Mucosa of descending colon (tissue), 3 donors: ENCODE measurements at regions not wholly inside any gene's neighbourhood (a gene's known extent, or its start where the extent isn't known, plus 50 kb on each side); places are given as distances from the start of the nearest gene placed in this dataset.

Source experiments
- ATAC-seq: fragments of 200-7000 bp; cut with Tn5 transposase; one replicate; pipeline ENCODE4 v1.9.1; 2020; ENCODE audit warnings: mild to moderate bottlenecking, moderate library complexity
- DNase-seq, 3 donors: peaks; one replicate each; pipeline ENCODE4 v3.0.0-alpha.2; 2020
- H3K36me3 ChIP-seq: fragments of 200-600 bp; one replicate; pipeline ENCODE4 v1.8.0; 2021; ENCODE audit warnings: low read depth, mild to moderate bottlenecking
- H3K4me1 ChIP-seq: fragments of 200-600 bp; one replicate; pipeline ENCODE4 v1.8.0; 2021; ENCODE audit warnings: low read depth, mild to moderate bottlenecking
- H3K4me3 ChIP-seq: fragments of 200-600 bp; one replicate; pipeline ENCODE4 v1.8.0; 2021; ENCODE audit warnings: mild to moderate bottlenecking
- H3K9me3 ChIP-seq: fragments of 200-600 bp; one replicate; pipeline ENCODE4 v1.8.0; 2021; ENCODE audit warnings: mild to moderate bottlenecking
- CTCF ChIP-seq: fragments of 200-600 bp; IDR thresholded peaks from one replicate; pipeline ENCODE4 v1.8.0; 2022; ENCODE audit warnings: antibody characterized with exemption, mild to moderate bottlenecking
- intact Hi-C, 2 donors: fragments of 100-400 bp; cut with DNase I in 1 of 2; cut with micrococcal nuclease in 1 of 2; formaldehyde crosslinking; loops; one replicate each; pipeline versions ENCODE4 v1.11.0 to v1.11.1; 2022; cut with DNase I, micrococcal nuclease
- donor health status: DM: no; HTN: no; CAD: no; lungs with moderate emphysema.
- donor health status: DM: no; HTN: no; CAD: no.
- donor health status: DM: no; HTN: yes; CAD: no.

DNA sequence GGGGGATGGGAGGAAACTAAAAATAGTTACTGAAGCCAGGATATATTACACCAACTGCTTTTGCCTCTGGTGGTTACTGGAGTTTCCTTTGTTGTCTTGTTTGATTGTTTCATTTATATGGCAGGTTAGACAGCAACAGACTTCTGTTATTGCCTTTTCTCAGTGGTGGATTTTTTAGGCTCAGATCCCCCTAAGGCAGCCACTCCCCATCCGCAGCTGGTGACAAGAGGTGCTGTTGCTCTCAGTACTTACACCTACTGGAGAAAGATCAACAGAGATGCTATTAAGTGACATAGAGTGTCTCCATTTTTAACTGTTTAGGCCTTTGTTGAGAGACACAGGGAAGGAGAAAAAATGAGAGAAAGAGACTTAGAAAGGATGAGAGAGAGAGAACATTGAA lies 552.1 kb downstream of the PKHD1 start:
- ATAC-seq (no peak), DNase-seq (no peak)
- intact Hi-C loops: no loop called here
- Histone ChIP-seq H3K4me1 (no peaks in the 10 kb centered on the region), H3K9me3 (no peaks in the 10 kb centered on the region), H3K36me3 (no peaks in the 10 kb centered on the region), H3K4me3 (no peak overlapping the region)
- TF ChIP-seq CTCF: no peak

GRCh38 chr6:51536728-51537127 lies 550.7 kb downstream of the PKHD1 start:
- Histone ChIP-seq H3K4me1 (no peaks in the 10 kb centered on the region), H3K9me3 (no peaks in the 10 kb centered on the region), H3K4me3 (no peak overlapping the region), H3K36me3 (no peaks in the 10 kb centered on the region)
- DNase-seq (no peak), ATAC-seq (no peak)
- intact Hi-C loops: no loop called here
- TF ChIP-seq CTCF: no peak

- no peaks in the 10 kb centered on the region for H3K36me3 ChIP-seq
- H3K4me1 ChIP-seq: no peaks in the 10 kb centered on the region
- ATAC-seq: no peak
- H3K9me3 ChIP-seq: no peaks in the 10 kb centered on the region
- H3K4me3 ChIP-seq: no peak overlapping the region
- DNase-seq: no peak
- TF ChIP-seq CTCF: no peak
- intact Hi-C loops: no loop called here
Measured at GRCh38 chr6:51541847-51542246, 545.6 kb downstream of the PKHD1 start.

- H3K4me1 ChIP-seq: no peaks in the 10 kb centered on the region
- no peak overlapping the region for H3K4me3 ChIP-seq
- TF ChIP-seq CTCF: no peak
- H3K9me3 ChIP-seq: no peaks in the 10 kb centered on the region
- ATAC-seq (no peak), DNase-seq (no peak)
- intact Hi-C loops: no loop called here
- no peaks in the 10 kb centered on the region for H3K36me3 ChIP-seq
Measured at GRCh38 chr6:51542475-51542874, 544.9 kb downstream of the PKHD1 start.

DNA sequence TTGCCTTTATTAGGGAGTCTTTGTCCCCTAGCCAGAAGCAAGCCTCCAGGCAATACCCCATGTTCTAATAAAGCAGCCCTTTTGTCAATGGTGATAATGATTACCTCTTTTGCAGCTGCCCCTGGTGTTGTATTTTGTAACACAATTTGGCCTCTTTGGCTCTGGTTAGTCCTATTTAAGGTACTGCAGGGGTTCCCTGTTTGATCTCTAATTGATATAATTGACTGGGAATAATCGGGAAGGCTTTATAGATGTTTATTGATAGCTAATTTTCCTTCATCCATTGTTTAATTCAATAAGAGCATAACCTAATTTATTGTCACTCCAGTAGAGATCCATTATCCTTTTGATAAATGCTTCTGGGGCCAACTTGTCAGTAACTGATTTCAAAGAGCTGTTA lies 537.2 kb downstream of the PKHD1 start:
- Histone ChIP-seq H3K4me1 (no peaks in the 10 kb centered on the region), H3K36me3 (no peaks in the 10 kb centered on the region), H3K4me3 (no peak overlapping the region), H3K9me3 (no peaks in the 10 kb centered on the region)
- TF ChIP-seq CTCF: no peak
- ATAC-seq: no peak
- intact Hi-C loops: no loop called here
- DNase-seq: no peak

DNA sequence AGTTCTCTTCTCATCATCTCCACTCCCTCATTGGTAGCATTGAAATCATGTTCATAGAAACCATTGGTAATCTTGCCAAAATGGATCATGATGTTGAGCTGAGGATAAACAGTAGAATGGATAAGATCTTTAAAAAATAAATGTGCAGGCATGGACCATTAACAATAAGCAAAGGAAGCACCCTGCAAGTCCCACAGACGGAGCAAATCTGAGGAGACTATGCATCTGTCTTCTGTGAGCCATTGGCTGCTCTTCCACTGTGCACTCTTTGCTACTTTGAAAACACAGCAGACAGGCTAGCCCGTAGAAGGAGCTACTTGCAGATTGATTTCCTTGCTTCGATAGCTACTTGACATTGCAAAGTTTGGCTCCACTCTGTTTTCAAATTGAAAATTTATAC lies 535.0 kb downstream of the PKHD1 start:
- H3K9me3 ChIP-seq: no peaks in the 10 kb centered on the region
- TF ChIP-seq CTCF: no peak
- H3K36me3 ChIP-seq: no peaks in the 10 kb centered on the region
- H3K4me3 ChIP-seq: no peak overlapping the region
- no peaks in the 10 kb centered on the region for H3K4me1 ChIP-seq
- no peak for ATAC-seq
- no peak for DNase-seq
- intact Hi-C loops: no loop called here
